ENCODE measurements at regions not wholly inside any gene's neighbourhood (a gene's known extent, or its start where the extent isn't known, plus 50 kb on each side); places are given as distances from the start of the nearest gene placed in this dataset.

GRCh38 chr10:44115516-44115915 is 269.4 kb downstream of the CXCL12 start:
- TF ChIP-seq ZFP30 (CRISPR knock-in tag; IDR thresholded peaks at IDR 0.05) (no peak), ZC3H10 (CRISPR knock-in tag; IDR thresholded peaks at IDR 0.05) (no peak)
- TF ChIP-seq, protein P1, sequence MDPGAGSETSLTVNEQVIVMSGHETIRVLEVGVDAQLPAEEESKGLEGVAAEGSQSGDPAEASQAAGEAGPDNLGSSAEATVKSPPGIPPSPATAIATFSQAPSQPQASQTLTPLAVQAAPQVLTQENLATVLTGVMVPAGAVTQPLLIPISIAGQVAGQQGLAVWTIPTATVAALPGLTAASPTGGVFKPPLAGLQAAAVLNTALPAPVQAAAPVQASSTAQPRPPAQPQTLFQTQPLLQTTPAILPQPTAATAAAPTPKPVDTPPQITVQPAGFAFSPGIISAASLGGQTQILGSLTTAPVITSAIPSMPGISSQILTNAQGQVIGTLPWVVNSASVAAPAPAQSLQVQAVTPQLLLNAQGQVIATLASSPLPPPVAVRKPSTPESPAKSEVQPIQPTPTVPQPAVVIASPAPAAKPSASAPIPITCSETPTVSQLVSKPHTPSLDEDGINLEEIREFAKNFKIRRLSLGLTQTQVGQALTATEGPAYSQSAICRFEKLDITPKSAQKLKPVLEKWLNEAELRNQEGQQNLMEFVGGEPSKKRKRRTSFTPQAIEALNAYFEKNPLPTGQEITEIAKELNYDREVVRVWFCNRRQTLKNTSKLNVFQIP (CRISPR knock-in tag; IDR thresholded peaks at IDR 0.05; ENCODE audit: borderline replicate concordance, low read depth) = no peak

Measured in SK-N-SH treated with all-trans-retinoic acid at 6 μM for 48 hours (cell line).